ENCODE measurements at regions not wholly inside any gene's neighbourhood (a gene's known extent, or its start where the extent isn't known, plus 50 kb on each side); places are given as distances from the start of the nearest gene placed in this dataset.

- H3K4me3 ChIP-seq (ENCODE audit: low read depth, low read length), result no peak overlapping the region
- no peak for DNase-seq (ENCODE audit: low read depth)
- no peak for TF ChIP-seq CTCF (conservative IDR thresholded peaks at IDR 0.05; ENCODE audit: low read depth, low read length)
These were observed 1024.8 kb upstream of the AUTS2 start for GRCh38 chr7:68573271-68574005.

GRCh38 chr7:68576366-68576765 lies 1021.9 kb upstream of the AUTS2 start:
- DNase-seq (ENCODE audit: low read depth), result no peak
- TF ChIP-seq CTCF (conservative IDR thresholded peaks at IDR 0.05; ENCODE audit: low read depth, low read length), result no peak

GRCh38 chr7:68581417-68581816 lies 1016.9 kb upstream of the AUTS2 start:
- H3K4me3 ChIP-seq (ENCODE audit: low read depth, low read length), result no peak overlapping the region
- DNase-seq (ENCODE audit: low read depth), result no peak
- TF ChIP-seq CTCF (conservative IDR thresholded peaks at IDR 0.05; ENCODE audit: low read depth, low read length), result no peak

More at GRCh38 chr7:68576366-68576765, 1021.9 kb upstream of the AUTS2 start:
- H3K4me3 ChIP-seq (ENCODE audit: low read depth, low read length), result no peak overlapping the region

GRCh38 chr7:68587599-68587998 lies 1010.7 kb upstream of the AUTS2 start:
- no peak for DNase-seq (ENCODE audit: low read depth)
- no peak for TF ChIP-seq CTCF (conservative IDR thresholded peaks at IDR 0.05; ENCODE audit: low read depth, low read length)
- H3K4me3 ChIP-seq (ENCODE audit: low read depth, low read length), result no peak overlapping the region

- no peak for TF ChIP-seq CTCF (conservative IDR thresholded peaks at IDR 0.05; ENCODE audit: low read depth, low read length)
- no peak for DNase-seq (ENCODE audit: low read depth)
- no peak overlapping the region for H3K4me3 ChIP-seq (ENCODE audit: low read depth, low read length)
These were observed 996.4 kb upstream of the AUTS2 start for GRCh38 chr7:68601826-68602225.

- DNase-seq (ENCODE audit: low read depth), result no peak
These were observed 993.7 kb upstream of the AUTS2 start for GRCh38 chr7:68604541-68604940.

More at GRCh38 chr7:68604541-68604940, 993.7 kb upstream of the AUTS2 start:
- no peak for TF ChIP-seq CTCF (conservative IDR thresholded peaks at IDR 0.05; ENCODE audit: low read depth, low read length)
- no peak overlapping the region for H3K4me3 ChIP-seq (ENCODE audit: low read depth, low read length)

Data from epithelial cell of proximal tubule (primary cell).